Hypothalamus (tissue), 51 donors: ENCODE measurements at regions not wholly inside any gene's neighbourhood (a gene's known extent, or its start where the extent isn't known, plus 50 kb on each side); places are given as distances from the start of the nearest gene placed in this dataset.
"Not testable (repeated sequence)": the region's sequence is repeated elsewhere in the genome, so short reads cannot be mapped to it uniquely, and the experiment has no call there.

Experiments used
- DNase-seq, 51 donors: peaks; one replicate each; lab custom pipeline; 2025; lab: John Stamatoyannopoulos, UW

DNA sequence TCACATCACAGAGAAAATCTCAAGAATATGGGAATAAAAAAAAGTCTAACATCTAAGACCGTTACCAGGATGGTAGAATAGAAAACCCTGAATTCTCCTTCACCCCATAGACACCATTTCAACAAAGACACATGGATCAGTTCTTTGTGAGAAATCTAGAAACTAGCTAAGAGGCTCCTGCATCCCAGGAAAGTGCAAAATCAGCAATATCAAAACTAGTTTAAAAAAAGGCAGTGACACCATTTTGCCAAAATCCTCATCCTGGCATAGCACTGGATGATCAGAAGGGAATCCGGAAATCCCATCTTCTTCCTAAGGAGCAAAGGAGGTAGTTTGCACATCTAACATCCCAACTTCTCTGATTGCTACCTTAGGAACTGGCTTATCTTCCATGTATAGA is 88.9 kb upstream of the MAGEE2 start:
- no peak for DNase-seq

DNA sequence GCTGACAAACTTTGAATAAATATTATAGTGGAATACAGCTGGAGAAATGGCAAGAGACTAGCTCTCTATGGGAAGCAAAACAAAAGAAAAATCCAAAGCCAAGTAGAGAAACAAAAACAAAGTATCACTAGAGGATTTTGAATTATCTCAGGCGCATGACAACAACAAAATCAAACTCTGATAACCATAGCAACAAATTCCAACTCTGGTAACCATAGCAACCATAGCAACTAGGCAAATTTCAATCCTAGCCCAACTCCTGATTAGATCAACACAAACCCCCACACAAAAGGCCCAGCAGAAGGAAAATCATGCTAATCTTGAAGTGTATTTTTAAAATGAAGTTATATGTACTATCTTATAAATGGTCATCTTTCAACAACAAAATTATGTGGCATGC is 98.4 kb upstream of the MAGEE2 start:
- peak in 1 of 51 donors; percentile 2 for DNase-seq

- DNase-seq: no peak
Observed at GRCh38 chrX:75887833-75888232, 102.8 kb upstream of the MAGEE2 start.

- no peak for DNase-seq
Observed at GRCh38 chrX:75892749-75893148, 107.7 kb upstream of the MAGEE2 start.

DNA sequence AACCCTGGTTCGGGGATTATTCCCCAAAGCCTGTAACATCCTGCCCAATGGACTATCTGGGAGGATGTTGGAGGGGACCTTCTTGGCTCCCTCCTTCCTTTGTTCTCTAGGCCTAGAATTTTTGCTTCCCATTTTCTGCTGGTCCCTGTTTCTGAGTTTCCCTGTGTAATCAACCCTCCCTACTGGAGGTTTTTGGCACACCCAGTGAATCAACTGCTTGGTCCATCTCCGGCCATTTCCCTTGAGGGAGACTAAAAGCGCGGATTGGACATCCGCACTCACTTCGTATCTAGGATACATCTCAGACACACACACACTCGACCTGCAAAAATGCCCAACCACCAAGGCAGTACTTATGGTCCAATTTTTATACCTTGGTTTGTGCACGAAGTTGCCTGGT is 108.2 kb upstream of the MAGEE2 start:
- no peak for DNase-seq

- no peak for DNase-seq
Observed at GRCh38 chrX:75911716-75912115, 126.7 kb upstream of the MAGEE2 start.

DNA sequence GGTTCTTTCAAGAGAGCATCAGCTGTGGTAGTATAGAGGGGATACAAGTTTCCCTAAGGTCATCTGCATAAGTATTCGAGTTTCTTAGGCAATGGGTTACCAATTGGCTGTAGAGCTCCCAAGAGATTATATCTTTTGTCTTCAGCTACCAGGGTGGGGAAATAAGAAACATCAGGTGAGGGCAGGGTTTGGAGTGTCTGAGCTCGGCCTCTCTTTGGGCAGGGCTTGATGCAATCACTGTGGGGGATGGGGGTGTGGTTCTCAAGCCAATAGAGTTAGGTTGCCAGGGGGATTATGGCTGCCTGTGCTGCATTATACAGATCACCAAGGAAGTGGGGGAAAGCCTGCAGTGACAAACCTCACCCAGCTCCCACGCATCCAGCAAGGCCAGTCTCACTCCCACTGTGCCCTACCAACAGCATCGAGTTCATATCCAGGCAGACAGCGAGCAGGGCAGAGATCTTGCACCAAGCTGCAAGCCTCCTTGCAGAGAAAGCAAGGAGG is 172.1 kb upstream of the MAGEE2 start:
- DNase-seq: no peak

GRCh38 chrX:75961321-75961720 is 176.3 kb upstream of the MAGEE2 start:
- DNase-seq: not testable (repeated sequence)

GRCh38 chrX:75963774-75964173 is 178.7 kb upstream of the MAGEE2 start:
- DNase-seq: no peak

- no peak for DNase-seq
Observed at GRCh38 chrX:75968293-75968692, 183.2 kb upstream of the MAGEE2 start.

DNA sequence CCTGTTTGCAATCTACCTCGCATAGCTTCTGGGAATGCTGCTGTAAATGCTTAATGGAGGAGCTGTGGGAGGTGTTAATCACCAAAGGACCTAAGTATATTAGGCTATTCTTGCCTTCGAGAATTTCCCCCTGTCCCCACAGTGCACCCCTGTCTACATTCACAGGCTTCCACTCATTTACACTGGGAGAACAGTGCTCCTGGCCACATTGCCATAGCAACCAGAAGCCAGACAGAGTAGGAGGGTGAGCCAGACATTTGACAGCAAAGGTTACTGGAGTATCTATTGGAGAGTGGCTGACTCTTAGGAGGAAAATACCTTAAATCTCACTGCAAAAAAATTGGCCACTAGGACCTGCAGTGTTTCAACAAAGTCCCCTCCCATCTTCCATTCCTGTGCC is 185.9 kb upstream of the PBDC1 start:
- DNase-seq: peak in 2 of 51 donors; percentile 0 to 2

DNA sequence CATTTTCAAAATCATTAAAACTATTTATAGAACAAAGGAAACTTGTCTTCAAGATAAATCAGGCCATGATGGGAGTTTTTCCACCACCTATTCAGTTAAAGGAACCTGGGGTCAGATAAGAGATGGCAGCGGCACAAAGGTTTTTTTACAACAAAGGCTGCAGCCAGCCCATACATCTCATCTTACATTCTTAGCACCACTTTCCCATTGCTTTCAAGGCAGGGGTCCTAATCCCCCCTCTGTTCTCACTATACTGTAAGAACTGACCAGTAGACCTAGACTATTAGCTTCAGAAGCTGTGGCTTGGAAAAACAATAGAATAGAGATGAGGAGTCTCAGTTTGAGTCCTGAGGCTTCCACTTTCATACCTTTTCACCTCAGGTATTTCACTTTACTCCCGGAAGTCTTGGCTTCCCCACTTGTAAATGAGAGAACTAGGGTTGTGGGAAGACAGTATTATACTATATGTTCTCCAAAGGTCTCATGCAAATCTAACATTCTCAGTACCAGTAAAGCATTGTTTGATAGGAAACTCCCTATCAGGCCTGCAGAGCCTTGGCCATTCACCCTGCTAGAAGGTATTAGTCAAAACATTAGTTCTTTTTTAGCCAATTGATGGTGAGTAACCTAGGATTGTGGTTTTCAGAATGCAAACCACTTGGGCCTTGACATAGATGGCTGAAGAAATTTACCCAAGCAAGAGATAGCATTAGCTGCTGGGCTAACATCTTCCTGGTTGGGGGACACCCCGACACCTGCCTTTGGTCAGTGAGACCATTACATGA is 182.9 kb upstream of the PBDC1 start:
- no peak for DNase-seq

DNA sequence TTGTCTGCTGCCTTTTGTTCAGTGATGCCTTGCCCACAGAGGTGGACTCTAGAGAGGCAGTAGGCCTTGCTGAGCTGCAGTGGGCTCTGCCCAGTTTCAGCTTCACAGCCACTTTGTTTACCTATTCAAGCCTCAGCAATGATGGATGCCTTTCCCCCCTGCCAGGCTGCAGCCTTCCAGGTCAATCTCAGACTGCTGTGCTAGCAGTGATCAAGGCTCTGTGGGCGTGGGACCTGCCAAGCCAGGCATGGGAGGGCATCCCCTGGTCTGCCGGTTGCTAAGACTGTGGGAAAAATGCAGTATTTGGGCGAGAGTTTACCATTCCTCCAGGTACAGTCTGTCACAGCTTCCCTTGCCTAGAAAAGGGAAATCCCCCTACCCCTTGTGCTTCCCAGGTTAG is 175.2 kb upstream of the PBDC1 start:
- DNase-seq: no peak

DNA sequence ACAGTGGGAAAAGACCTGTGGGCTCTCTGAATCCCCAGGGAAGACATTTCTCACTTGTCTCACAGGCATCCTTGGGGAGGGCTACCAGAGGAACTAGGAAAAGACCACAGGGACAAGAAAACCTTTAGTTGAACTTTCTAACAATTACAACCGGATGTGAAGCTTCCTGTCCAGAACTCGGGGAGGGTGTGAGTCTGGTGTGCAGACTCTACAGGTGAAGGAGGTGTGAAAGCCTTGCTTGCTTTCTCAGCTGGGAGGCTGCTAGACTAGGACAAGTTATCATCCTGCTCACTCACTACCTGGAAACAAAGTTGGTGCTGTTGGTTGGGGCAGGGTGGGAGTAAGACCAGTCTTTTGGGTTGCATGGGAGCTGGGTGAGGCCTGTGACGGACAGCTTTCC is 158.5 kb upstream of the PBDC1 start:
- no peak for DNase-seq

- DNase-seq: no peak
Observed at GRCh38 chrX:76026292-76026691, 146.6 kb upstream of the PBDC1 start.

- no peak for DNase-seq
Observed at GRCh38 chrX:76026751-76027150, 146.1 kb upstream of the PBDC1 start.

- DNase-seq: no peak
Observed at GRCh38 chrX:76029385-76029784, 143.5 kb upstream of the PBDC1 start.

DNA sequence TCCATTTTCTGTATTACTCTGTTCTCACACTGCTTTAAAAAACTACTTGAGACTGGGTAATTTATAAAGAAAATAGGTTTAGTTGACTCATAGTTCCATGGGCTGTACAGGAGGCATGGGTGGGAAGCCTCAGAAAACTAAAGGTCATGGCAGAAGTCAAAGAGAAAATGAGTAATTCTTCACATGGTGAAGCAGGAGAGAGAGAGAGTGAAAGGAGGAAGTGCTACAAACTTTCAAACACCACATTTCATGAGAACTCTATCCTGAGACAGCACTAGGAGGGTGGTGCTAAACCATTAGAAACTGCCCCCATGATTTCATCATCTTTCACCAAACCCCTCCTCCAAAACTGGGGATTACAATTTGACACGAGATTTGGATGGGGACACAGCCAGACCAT is 108.0 kb upstream of the PBDC1 start:
- DNase-seq: no peak

DNA sequence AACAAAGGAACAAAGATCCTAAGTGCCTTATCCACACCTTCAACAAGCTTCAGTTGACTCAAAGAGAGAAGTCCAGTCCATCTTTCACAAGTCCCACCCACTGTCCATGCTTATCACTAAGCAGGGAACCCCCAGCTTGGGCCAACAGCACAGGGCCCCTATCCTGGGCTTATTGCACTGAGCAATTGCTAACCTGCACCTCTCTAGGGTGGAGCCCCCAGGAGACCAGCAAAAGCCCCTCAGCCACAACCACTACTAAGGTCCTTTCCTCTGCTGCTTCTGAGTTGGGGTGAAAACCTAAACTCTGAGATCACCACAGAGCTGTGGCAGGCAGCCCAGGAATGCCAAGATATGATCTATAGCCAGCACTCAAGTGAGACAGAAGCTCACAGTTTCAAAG is 96.7 kb upstream of the PBDC1 start:
- DNase-seq: no peak

GRCh38 chrX:76109654-76110053 is 63.2 kb upstream of the PBDC1 start:
- DNase-seq: no peak
